GM12878 (cell line): ENCODE measurements at regions not wholly inside any gene's neighbourhood (a gene's known extent, or its start where the extent isn't known, plus 50 kb on each side); places are given as distances from the start of the nearest gene placed in this dataset.

ENCODE experiments used
- ATAC-seq: fragments of 200-7000 bp; cut with Tn5 transposase; 3 replicates; pipeline ENCODE4 v1.9.1; 2020; ENCODE audit warnings: mild to moderate bottlenecking, moderate library complexity
- BruUV-seq: library from RNA; stranded (reverse); fragments of 400-500 nt; replicated peaks from 2 replicates; lab custom pipeline; 2021; lab: Mats Ljungman, UMichigan
- CTCF ChIA-PET: fragments of 300-600 bp; sonication (Branson Sonifier 250); formaldehyde crosslinking; extraction: SDS; loops from one replicate; lab custom pipeline; 2021; ENCODE audit warnings: inconsistent platforms; lab: Yijun Ruan, JAX
- POLR2A ChIA-PET: fragments of 350-600 bp; formaldehyde crosslinking; extraction: SDS; loops from one replicate; lab custom pipeline; 2021; ENCODE audit warnings: inconsistent platforms; lab: Charles Lee
- RAD21 ChIA-PET: fragments of 300-600 bp; sonication (Branson Sonifier 250); formaldehyde crosslinking; loops from one replicate; lab custom pipeline; 2023; ENCODE audit warnings: antibody characterized with exemption; ENCODE audit not compliant: unreplicated experiment; lab: Charles Lee
- SMC1A ChIA-PET: fragments of 300-600 bp; sonication (Branson Sonifier 250); formaldehyde crosslinking; loops from one replicate; lab custom pipeline; 2023; ENCODE audit not compliant: unreplicated experiment, uncharacterized antibody; lab: Charles Lee
- DNase-seq: peaks from one replicate; pipeline ENCODE4 v3.0.0-alpha.2; 2011; ENCODE audit warnings: low read depth, low spot score
- FAIRE-seq: peaks from 3 replicates; lab custom pipeline; 2011; peaks lifted over from hg19 to GRCh38; lab: Jason Lieb, UNC
- H2AFZ ChIP-seq: 2 replicates; pipeline ENCODE4 v1.6.0; 2011; ENCODE audit warnings: low read depth, low read length, control low read depth; ENCODE audit not compliant: control insufficient read depth
- H3K27ac ChIP-seq: 2 replicates; pipeline ENCODE4 v1.5.1; 2011; ENCODE audit warnings: control low read depth; ENCODE audit not compliant: control insufficient read depth, insufficient read depth
- H3K27me3 ChIP-seq, 2 experiments: replicated peaks in 1 of 2; 2 replicates each; pipeline versions ENCODE4 v1.6.0 to v1.6.1; 2011; ENCODE audit warnings: low read length in 1 of 2; ENCODE audit not compliant: control insufficient read depth in 2 of 2, insufficient read depth in 2 of 2
- H3K36me3 ChIP-seq, 2 experiments: 2 replicates each; pipeline ENCODE4 v1.5.1; 2011; ENCODE audit warnings: low read length in 1 of 2; ENCODE audit not compliant: control insufficient read depth in 2 of 2, insufficient read depth in 2 of 2
- H3K4me1 ChIP-seq: 2 replicates; pipeline ENCODE4 v1.6.1; 2011; ENCODE audit warnings: mild to moderate bottlenecking, low read length, moderate library complexity, mixed read lengths; ENCODE audit not compliant: control insufficient read depth, insufficient read depth
- H3K4me2 ChIP-seq: 2 replicates; pipeline ENCODE4 v1.6.0; 2011; ENCODE audit warnings: control low read depth; ENCODE audit not compliant: control insufficient read depth, insufficient read depth
- H3K4me3 ChIP-seq: fragments of 200-600 bp; sonication (generic); 2 replicates; pipeline ENCODE4 v1.5.1; 2016
- H3K79me2 ChIP-seq: 2 replicates; pipeline ENCODE4 v1.6.0; 2011; ENCODE audit warnings: low read length; ENCODE audit not compliant: control insufficient read depth, insufficient read depth
- H3K9ac ChIP-seq: 2 replicates; pipeline ENCODE4 v1.8.0; 2011; ENCODE audit warnings: low read length, control low read depth, mixed read lengths; ENCODE audit not compliant: control insufficient read depth, insufficient read depth
- H3K9me3 ChIP-seq: replicated peaks from 3 replicates; pipeline ENCODE4 v1.5.1; 2011; ENCODE audit warnings: mild to moderate bottlenecking, low read length; ENCODE audit not compliant: control insufficient read depth, insufficient read depth
- H4K20me1 ChIP-seq: 2 replicates; pipeline ENCODE4 v1.6.0; 2011; ENCODE audit not compliant: control insufficient read depth, insufficient read depth
- E2F4 ChIP-seq: IDR thresholded peaks from 2 replicates; pipeline ENCODE4 v1.6.1; 2012; ENCODE audit warnings: low read depth, low read length, improper control_type of control experiment
- PML ChIP-seq: IDR thresholded peaks from 2 replicates; pipeline ENCODE4 v1.6.1; 2012; ENCODE audit warnings: low read length, inconsistent platforms
- RBBP5 ChIP-seq: fragments of 200-600 bp; sonication (generic); conservative IDR thresholded peaks from 2 replicates; pipeline ENCODE4 v1.6.1; 2016
- SREBF2 ChIP-seq: IDR thresholded peaks from 2 replicates; pipeline ENCODE4 v1.6.1; 2012; ENCODE audit warnings: mild to moderate bottlenecking, low read length
- ZNF217 ChIP-seq: fragments of 450-650 bp; IDR thresholded peaks from 2 replicates; pipeline ENCODE4 v1.6.1; 2017; ENCODE audit warnings: antibody characterized with exemption, mild to moderate bottlenecking
- ZNF24 ChIP-seq: fragments of 450-650 bp; IDR thresholded peaks from 2 replicates; pipeline ENCODE4 v1.6.1; 2017; ENCODE audit warnings: antibody characterized with exemption, mild to moderate bottlenecking
- ZZZ3 ChIP-seq: IDR thresholded peaks from 2 replicates; pipeline ENCODE4 v1.6.1; 2011; ENCODE audit warnings: low read depth; ENCODE audit not compliant: control insufficient read depth, insufficient read length
- WGBS: methylation state at CpG from one replicate; pipeline ENCODE4 v1.1.6; 2016; ENCODE audit warnings: low lambda C conversion rate; ENCODE audit not compliant: insufficient replicate concordance, insufficient coverage; ENCODE audit errors: missing lambda C conversion rate; 5-methylcytosine and 5-hydroxymethylcytosine counted together
- in situ Hi-C: fragments of 300-500 bp; cut with MboI; formaldehyde crosslinking; loops from 9 replicates; pipeline ENCODE4 v1.14.3; 2018; ENCODE audit warnings: mixed read lengths
- intact Hi-C: fragments of 100-400 bp; cut with micrococcal nuclease; formaldehyde crosslinking; loops from one replicate; pipeline ENCODE4 v1.14.2; 2022; ENCODE audit not compliant: unreplicated experiment

GRCh38 chr2:56707650-56708049, 523.9 kb downstream of the CCDC85A start:
- no peaks in the 10 kb centered on the region for H3K79me2 ChIP-seq
- no peak overlapping the region for H3K4me2 ChIP-seq
- no peak for TF ChIP-seq E2F4
- no peak for TF ChIP-seq ZNF217
- no peaks in the 10 kb centered on the region for H3K4me1 ChIP-seq
- in situ Hi-C loops (no loop called here), intact Hi-C loops (no loop called here)
- H3K27me3 ChIP-seq: no peaks in the 10 kb centered on the region
- no peak for ATAC-seq
- no TSS peak for BruUV-seq
- ChIA-PET SMC1A (no interaction called here), POLR2A (no interaction called here), CTCF (no interaction called here), RAD21 (no interaction called here)
- FAIRE-seq: no peak
- DNase-seq: no peak
- H3K9ac ChIP-seq: no peak overlapping the region
- no peaks in the 10 kb centered on the region for H4K20me1 ChIP-seq
- H3K27ac ChIP-seq: no peak overlapping the region
- 0% methylated on average over 2 of the region's 2 CpGs for WGBS
- no peak overlapping the region for H3K4me3 ChIP-seq
- H2AFZ ChIP-seq: no peak overlapping the region
- no peaks in the 10 kb centered on the region for H3K9me3 ChIP-seq
- no peaks in the 10 kb centered on the region for H3K36me3 ChIP-seq

DNA sequence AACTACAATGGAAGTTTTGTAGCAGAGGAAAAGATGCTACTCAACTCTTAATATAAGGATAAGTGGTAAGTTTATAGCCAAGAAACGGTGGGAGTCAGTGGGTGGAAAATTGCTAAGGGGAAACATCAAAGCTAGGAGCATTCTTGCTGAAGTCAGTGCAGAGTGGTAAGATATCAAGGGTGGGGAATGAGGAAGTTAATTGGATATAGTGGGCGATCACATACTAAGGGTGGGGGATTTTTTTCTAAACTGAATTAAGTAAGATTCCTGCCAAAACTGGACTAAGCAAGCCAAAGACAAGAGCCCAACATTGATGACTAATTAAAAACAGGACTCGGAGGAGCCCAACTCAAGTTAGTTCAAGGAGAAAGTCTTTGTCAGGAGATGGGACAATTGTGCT, 525.4 kb downstream of the CCDC85A start:
- H3K4me2 ChIP-seq: no peak overlapping the region
- no TSS peak for BruUV-seq
- RAD21 ChIA-PET: no interaction called here
- H3K27ac ChIP-seq: no peak overlapping the region
- 16% methylated on average over 3 of the region's 3 CpGs for WGBS
- DNase-seq (no peak), FAIRE-seq (no peak), ATAC-seq (no peak)
- no peak overlapping the region for H3K4me3 ChIP-seq
- SMC1A ChIA-PET: no interaction called here
- H3K79me2 ChIP-seq: no peaks in the 10 kb centered on the region
- no peak overlapping the region for H3K9ac ChIP-seq
- H4K20me1 ChIP-seq: no peaks in the 10 kb centered on the region
- in situ Hi-C loops (no loop called here), intact Hi-C loops (no loop called here)
- no peaks in the 10 kb centered on the region for H3K27me3 ChIP-seq
- CTCF ChIA-PET: no interaction called here
- POLR2A ChIA-PET: no interaction called here
- H3K4me1 ChIP-seq: no peaks in the 10 kb centered on the region
- H3K36me3 ChIP-seq: no peaks in the 10 kb centered on the region
- H3K9me3 ChIP-seq: no peaks in the 10 kb centered on the region
- TF ChIP-seq ZZZ3: no peak
- no peak for TF ChIP-seq PML
- no peak for TF ChIP-seq SREBF2
- TF ChIP-seq RBBP5: no peak
- TF ChIP-seq ZNF24: no peak
- no peak overlapping the region for H2AFZ ChIP-seq
